HUES6 (cell line): ENCODE measurements at regions not wholly inside any gene's neighbourhood (a gene's known extent, or its start where the extent isn't known, plus 50 kb on each side); places are given as distances from the start of the nearest gene placed in this dataset.

Experiments used
- H3K27ac ChIP-seq: 2 replicates; pipeline ENCODE4 v1.7.0; 2013; ENCODE audit warnings: low read depth, mild to moderate bottlenecking, low read length, inconsistent platforms
- H3K27me3 ChIP-seq: 2 replicates; pipeline ENCODE4 v1.6.1; 2013; ENCODE audit warnings: low read length; ENCODE audit not compliant: control insufficient read depth, insufficient read depth
- H3K36me3 ChIP-seq: 2 replicates; pipeline ENCODE4 v1.6.1; 2013; ENCODE audit warnings: low read length; ENCODE audit not compliant: control insufficient read depth, insufficient read depth
- H3K4me1 ChIP-seq: 2 replicates; pipeline ENCODE4 v1.6.1; 2013; ENCODE audit warnings: low read length; ENCODE audit not compliant: control insufficient read depth, insufficient read depth
- H3K4me3 ChIP-seq: 2 replicates; pipeline ENCODE4 v1.5.1; 2013; ENCODE audit warnings: low read depth, low read length
- H3K9ac ChIP-seq: one replicate; pipeline ENCODE4 v1.6.1; 2013; ENCODE audit warnings: mild to moderate bottlenecking, low read length
- H3K9me3 ChIP-seq: 2 replicates; pipeline ENCODE4 v1.6.1; 2013; ENCODE audit warnings: low read depth, low read length; ENCODE audit not compliant: control insufficient read depth, insufficient read depth

GRCh38 chr3:124157748-124158147 lies 165.8 kb upstream of the ROPN1 start:
- H3K4me1 ChIP-seq, result peaks cover 32% of the 10 kb centered on the region
- peak overlapping the region; percentile 1; the same call in 1 of the 2 replicates for H3K4me3 ChIP-seq
- peak overlapping the region; percentile 39 for H3K9ac ChIP-seq

DNA sequence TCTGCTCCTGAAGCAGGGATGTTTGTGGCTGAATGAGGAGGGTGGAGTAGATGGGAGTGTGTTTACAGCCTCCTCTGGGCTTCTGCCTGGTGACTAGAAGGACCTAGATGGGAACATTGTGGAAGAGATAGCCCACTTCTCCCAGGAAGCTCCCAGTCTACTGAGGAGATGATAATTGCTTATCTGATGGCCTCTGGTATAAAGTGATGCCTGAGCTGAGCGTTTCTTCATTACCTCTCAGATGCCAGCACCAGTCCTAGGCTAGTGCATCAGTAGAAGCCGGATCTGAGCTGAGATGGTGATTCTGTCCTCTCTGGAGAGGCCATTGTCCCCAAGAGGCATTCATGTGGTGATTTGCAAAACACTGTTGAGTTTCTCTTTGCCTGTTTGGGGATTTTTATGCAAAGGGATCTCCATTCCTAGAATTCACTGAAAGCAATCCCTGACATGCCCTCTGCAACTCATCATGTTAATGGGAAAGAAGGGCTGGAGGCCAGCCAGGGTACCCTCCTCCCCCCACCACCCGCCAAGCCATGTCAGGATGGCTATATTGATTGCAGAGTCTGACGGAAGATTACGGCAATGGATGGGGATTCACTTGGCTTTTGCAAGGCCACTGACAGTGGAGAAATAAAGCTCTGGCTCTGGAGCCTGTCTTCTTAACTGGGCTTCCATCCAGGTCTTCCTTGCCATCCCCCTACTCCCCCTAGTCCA lies 166.4 kb upstream of the ROPN1 start:
- peaks cover 32% of the 10 kb centered on the region for H3K4me1 ChIP-seq
- peak overlapping the region; percentile 1; the same call in 1 of the 2 replicates for H3K4me3 ChIP-seq
- H3K9me3 ChIP-seq, result no peaks in the 10 kb centered on the region
- peak overlapping the region; percentile 41; the same call in 1 of the 2 replicates for H3K27ac ChIP-seq
- H3K36me3 ChIP-seq, result no peaks in the 10 kb centered on the region
- peak overlapping the region; percentile 39 for H3K9ac ChIP-seq
- H3K27me3 ChIP-seq, result no peaks in the 10 kb centered on the region

More at GRCh38 chr3:124157748-124158147, 165.8 kb upstream of the ROPN1 start:
- Histone ChIP-seq H3K27ac (peak overlapping the region; percentile 41; the same call in 1 of the 2 replicates), H3K9me3 (no peaks in the 10 kb centered on the region), H3K36me3 (no peaks in the 10 kb centered on the region), H3K27me3 (no peaks in the 10 kb centered on the region)

DNA sequence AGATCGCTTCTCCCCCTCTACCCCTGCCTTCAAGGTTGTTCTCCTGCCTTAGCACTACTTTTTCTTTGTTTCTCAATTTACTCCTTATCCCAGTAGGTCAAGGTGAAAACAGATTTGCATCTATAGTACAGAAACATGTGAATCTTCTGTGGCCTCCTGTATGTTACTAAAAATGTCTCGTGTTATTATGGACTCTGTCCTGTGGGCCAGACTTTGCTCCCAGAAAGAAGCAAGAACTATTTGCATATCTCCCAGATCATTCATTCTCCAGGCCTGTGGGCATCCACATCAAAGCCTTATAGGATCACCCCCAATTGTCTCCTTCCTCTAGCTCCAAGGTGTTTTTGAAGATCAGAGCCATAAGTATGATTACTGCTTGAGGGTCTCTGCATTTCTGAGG lies 169.5 kb upstream of the ROPN1 start:
- H3K27ac ChIP-seq, result no peak overlapping the region
- H3K4me3 ChIP-seq, result no peak overlapping the region
- H3K4me1 ChIP-seq, result peaks cover 32% of the 10 kb centered on the region
- no peaks in the 10 kb centered on the region for H3K9me3 ChIP-seq
- no peaks in the 10 kb centered on the region for H3K27me3 ChIP-seq
- no peaks in the 10 kb centered on the region for H3K36me3 ChIP-seq
- H3K9ac ChIP-seq, result no peak overlapping the region

- Histone ChIP-seq H3K4me3 (no peak overlapping the region), H3K36me3 (no peaks in the 10 kb centered on the region), H3K9me3 (no peaks in the 10 kb centered on the region), H3K27me3 (no peaks in the 10 kb centered on the region), H3K27ac (no peak overlapping the region), H3K9ac (no peak overlapping the region), H3K4me1 (peaks cover 10% of the 10 kb centered on the region)
These were observed 171.8 kb upstream of the ROPN1 start for GRCh38 chr3:124163689-124164088.

DNA sequence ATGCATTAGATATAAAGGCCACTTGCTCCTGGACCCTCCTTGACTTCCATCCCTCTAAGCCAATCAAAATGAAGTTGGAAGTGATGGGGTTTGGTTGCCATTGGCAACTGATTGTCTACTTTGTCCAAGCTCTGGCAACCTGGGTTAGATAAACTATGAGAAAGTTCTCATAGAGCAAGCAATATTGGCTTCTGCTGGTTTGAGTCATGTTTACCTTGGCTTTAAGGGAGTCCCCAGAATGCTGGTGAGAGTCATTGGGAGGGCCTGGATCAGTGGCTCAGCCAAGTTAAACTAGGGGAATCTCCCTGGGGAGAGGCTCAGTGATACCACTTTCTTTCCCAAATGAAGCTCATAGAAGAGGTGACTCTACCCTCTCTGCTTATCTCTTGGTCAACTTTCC lies 176.3 kb upstream of the ROPN1 start:
- Histone ChIP-seq H3K9ac (no peak overlapping the region), H3K4me3 (no peak overlapping the region), H3K27ac (no peak overlapping the region), H3K27me3 (no peaks in the 10 kb centered on the region), H3K9me3 (no peaks in the 10 kb centered on the region), H3K36me3 (no peaks in the 10 kb centered on the region), H3K4me1 (no peaks in the 10 kb centered on the region)

- Histone ChIP-seq H3K36me3 (no peaks in the 10 kb centered on the region), H3K27me3 (no peaks in the 10 kb centered on the region), H3K4me3 (no peak overlapping the region), H3K4me1 (0 out of 2 replicates have a peak, but pooled peaks cover 4% of the 10 kb centered on the region), H3K9ac (no peak overlapping the region), H3K9me3 (no peaks in the 10 kb centered on the region), H3K27ac (no peak overlapping the region)
These were observed 180.4 kb upstream of the ROPN1 start for GRCh38 chr3:124172283-124172682.

DNA sequence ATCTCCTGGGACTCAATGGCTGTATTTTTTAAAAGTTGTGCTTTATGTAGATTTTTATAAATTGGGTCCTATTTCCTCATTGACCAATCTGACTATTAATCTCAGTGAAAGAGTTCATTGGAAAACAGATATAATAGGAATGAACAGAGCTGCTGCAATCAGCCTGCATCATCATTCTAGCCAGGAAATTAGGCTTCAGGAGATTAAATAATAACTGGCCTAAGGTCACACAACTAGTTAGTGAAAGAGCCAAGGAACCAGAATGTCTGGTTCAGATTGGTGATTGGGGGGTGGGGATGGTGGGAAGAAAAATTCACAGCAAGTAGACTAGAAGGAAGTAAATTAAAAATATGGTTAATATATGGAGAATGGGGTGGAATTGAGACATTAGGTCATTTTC lies 180.9 kb upstream of the ROPN1 start:
- H3K9me3 ChIP-seq, result no peaks in the 10 kb centered on the region
- H3K27me3 ChIP-seq, result no peaks in the 10 kb centered on the region
- H3K36me3 ChIP-seq, result no peaks in the 10 kb centered on the region
- no peak overlapping the region for H3K4me3 ChIP-seq
- no peak overlapping the region for H3K9ac ChIP-seq
- no peak overlapping the region for H3K27ac ChIP-seq
- 0 out of 2 replicates have a peak, but pooled peaks cover 4% of the 10 kb centered on the region for H3K4me1 ChIP-seq

DNA sequence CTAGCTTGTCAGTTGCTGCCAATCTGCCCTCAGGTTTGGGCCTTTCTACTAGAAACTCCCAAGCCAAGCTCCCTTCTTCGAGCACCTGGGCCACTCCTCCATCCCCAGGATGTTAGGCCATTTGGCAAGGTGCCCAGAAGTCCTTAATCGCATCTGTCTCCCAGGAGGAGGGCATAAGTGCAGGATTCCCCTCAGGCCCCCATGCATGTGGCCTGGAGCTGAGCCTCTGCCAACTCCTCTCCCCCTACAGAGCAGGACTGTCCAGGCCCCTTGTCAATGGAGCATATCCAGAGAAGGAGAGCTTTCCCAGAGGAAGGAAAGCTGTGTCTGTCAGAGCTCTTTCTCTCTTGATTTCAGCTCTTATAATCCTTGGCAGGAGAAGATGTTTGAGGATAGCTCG lies 182.6 kb upstream of the ROPN1 start:
- H3K9ac ChIP-seq, result no peak overlapping the region
- no peaks in the 10 kb centered on the region for H3K9me3 ChIP-seq
- no peak overlapping the region for H3K27ac ChIP-seq
- H3K36me3 ChIP-seq, result no peaks in the 10 kb centered on the region
- 0 out of 2 replicates have a peak, but pooled peaks cover 4% of the 10 kb centered on the region for H3K4me1 ChIP-seq
- no peaks in the 10 kb centered on the region for H3K27me3 ChIP-seq
- H3K4me3 ChIP-seq, result no peak overlapping the region

- Histone ChIP-seq H3K4me3 (no peak overlapping the region), H3K27me3 (no peaks in the 10 kb centered on the region), H3K4me1 (0 out of 2 replicates have a peak, but pooled peaks cover 4% of the 10 kb centered on the region), H3K27ac (no peak overlapping the region), H3K36me3 (no peaks in the 10 kb centered on the region), H3K9ac (no peak overlapping the region), H3K9me3 (no peaks in the 10 kb centered on the region)
These were observed 183.3 kb upstream of the ROPN1 start for GRCh38 chr3:124174910-124175874.

GRCh38 chr3:124177071-124177470 lies 185.1 kb upstream of the ROPN1 start:
- Histone ChIP-seq H3K9ac (no peak overlapping the region), H3K36me3 (no peaks in the 10 kb centered on the region), H3K4me1 (0 out of 2 replicates have a peak, but pooled peaks cover 4% of the 10 kb centered on the region), H3K27me3 (no peaks in the 10 kb centered on the region), H3K4me3 (no peak overlapping the region), H3K9me3 (no peaks in the 10 kb centered on the region), H3K27ac (no peak overlapping the region)

DNA sequence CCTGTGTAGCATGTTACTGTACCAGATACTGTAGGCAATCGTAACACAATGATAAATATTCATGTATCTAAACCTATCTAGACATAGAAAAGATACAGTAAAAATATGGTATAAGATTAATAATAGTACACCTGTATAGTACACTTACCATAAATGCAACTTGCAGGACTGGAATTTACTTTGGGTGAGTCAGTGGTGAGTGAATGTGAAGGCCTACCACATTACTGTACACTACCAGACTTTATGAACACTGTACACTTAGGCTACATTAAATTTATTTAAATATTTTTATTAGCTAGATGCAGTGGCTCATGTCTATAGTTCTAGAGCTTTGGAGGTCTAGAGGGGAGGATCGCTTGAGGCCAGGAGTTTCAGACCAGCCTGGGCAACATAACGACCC lies 186.6 kb upstream of the ROPN1 start:
- Histone ChIP-seq H3K36me3 (no peaks in the 10 kb centered on the region), H3K9ac (no peak overlapping the region), H3K4me3 (no peak overlapping the region), H3K27me3 (no peaks in the 10 kb centered on the region), H3K27ac (no peak overlapping the region), H3K9me3 (no peaks in the 10 kb centered on the region), H3K4me1 (0 out of 2 replicates have a peak, but pooled peaks cover 4% of the 10 kb centered on the region)
